Vagina (tissue), 2 donors: ENCODE measurements at regions not wholly inside any gene's neighbourhood (a gene's known extent, or its start where the extent isn't known, plus 50 kb on each side); places are given as distances from the start of the nearest gene placed in this dataset.

Experiments
- DNase-seq, 2 donors: peaks; one replicate each; pipeline ENCODE4 v3.0.0-alpha.2; 2017; ENCODE audit errors: extremely low spot score in 2 of 2
- H3K27ac ChIP-seq: fragments of 200-600 bp; sonication (generic); one replicate; pipeline ENCODE4 v1.5.1; 2019
- H3K27me3 ChIP-seq: fragments of 200-600 bp; sonication (generic); one replicate; pipeline ENCODE4 v1.5.1; 2019
- H3K36me3 ChIP-seq, 2 donors: fragments of 200-600 bp; sonication (generic); one replicate each; pipeline ENCODE4 v1.5.1; 2017 to 2019
- H3K4me1 ChIP-seq: fragments of 200-600 bp; sonication (generic); one replicate; pipeline ENCODE4 v1.5.1; 2019
- H3K4me3 ChIP-seq, 2 donors: fragments of 200-600 bp; sonication (generic); 1 replicate in 1 of 2; 2 replicates in 1 of 2; pipeline ENCODE4 v1.5.1; 2016 to 2019
- H3K9me3 ChIP-seq: fragments of 200-600 bp; sonication (generic); one replicate; pipeline ENCODE4 v1.5.1; 2019
- CTCF ChIP-seq, 3 experiments: fragments of 450-650 bp in 2 of 3; fragments of 200-600 bp in 1 of 3; sonication (generic) in 1 of 3; IDR thresholded peaks; one replicate each; pipeline ENCODE4 v1.5.1; 2017 to 2019; ENCODE audit warnings: antibody characterized with exemption in 3 of 3, mild to moderate bottlenecking in 2 of 3, moderate library complexity in 2 of 3
- POLR2A ChIP-seq, 2 donors: fragments of 450-650 bp; IDR thresholded peaks; one replicate each; pipeline ENCODE4 v1.6.1; 2017; ENCODE audit warnings: antibody characterized with exemption in 2 of 2, mild to moderate bottlenecking in 2 of 2, moderate library complexity in 2 of 2
- POLR2AphosphoS5 ChIP-seq, 2 donors: sonication (generic); formaldehyde crosslinking; IDR thresholded peaks; one replicate each; pipeline ENCODE4 v1.9.0; 2017; ENCODE audit warnings: antibody characterized with exemption in 2 of 2, mild to moderate bottlenecking in 2 of 2, low read depth in 1 of 2; ENCODE audit not compliant: insufficient read depth in 1 of 2
- intact Hi-C: fragments of 100-400 bp; cut with DNase I; formaldehyde crosslinking; loops from one replicate; pipeline ENCODE4 v1.15.1; 2023

DNA sequence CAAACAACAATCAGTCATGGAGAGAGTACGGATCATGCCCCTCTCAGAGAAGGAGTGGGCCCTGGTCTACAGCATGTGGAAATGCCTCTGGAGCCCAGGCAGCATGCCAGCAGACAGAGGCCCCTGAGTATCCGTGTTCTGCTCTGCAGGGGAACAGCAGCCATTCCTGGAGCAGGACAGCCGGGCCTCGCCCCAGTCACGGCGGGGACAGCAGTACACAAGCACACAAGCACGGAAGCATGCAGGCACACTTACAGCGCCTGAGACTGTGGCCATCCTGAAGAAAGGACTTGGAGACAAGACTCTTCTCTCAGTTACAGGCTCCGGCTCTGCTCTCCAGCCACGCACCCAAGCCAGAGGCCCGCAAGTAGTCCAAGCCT lies 102.6 kb upstream of the ALDH1B1 start:
- Histone ChIP-seq H3K27me3 (no peaks in the 10 kb centered on the region), H3K4me1 (peaks cover 5% of the 10 kb centered on the region), H3K4me3 (no peak overlapping the region), H3K9me3 (no peaks in the 10 kb centered on the region), H3K27ac (no peak overlapping the region), H3K36me3 (no peaks in the 10 kb centered on the region)
- peak; percentile 77 to 81 for DNase-seq
- intact Hi-C loops: no loop called here
- TF ChIP-seq POLR2A (IDR thresholded peaks at IDR 0.05) (no peak), CTCF (IDR thresholded peaks at IDR 0.05) (no peak), POLR2AphosphoS5 (IDR thresholded peaks at IDR 0.05; ENCODE audit: insufficient read depth in 1 of 2, low read depth in 1 of 2) (no peak)

GRCh38 chr9:38289236-38289865 lies 103.2 kb upstream of the ALDH1B1 start:
- peak in 1 of 2 donors; percentile 18 for DNase-seq
- H3K4me1 ChIP-seq: peaks cover under 1% of the 10 kb centered on the region
- H3K27ac ChIP-seq: no peak overlapping the region
- no peak for TF ChIP-seq POLR2AphosphoS5 (IDR thresholded peaks at IDR 0.05; ENCODE audit: insufficient read depth in 1 of 2, low read depth in 1 of 2)
- TF ChIP-seq CTCF (IDR thresholded peaks at IDR 0.05): no peak
- no peak for TF ChIP-seq POLR2A (IDR thresholded peaks at IDR 0.05)
- H3K36me3 ChIP-seq: no peaks in the 10 kb centered on the region
- H3K9me3 ChIP-seq: no peaks in the 10 kb centered on the region
- intact Hi-C loops: no loop called here
- no peak overlapping the region for H3K4me3 ChIP-seq
- no peaks in the 10 kb centered on the region for H3K27me3 ChIP-seq

- Histone ChIP-seq H3K27me3 (no peaks in the 10 kb centered on the region), H3K36me3 (no peaks in the 10 kb centered on the region), H3K4me3 (no peak overlapping the region), H3K4me1 (no peaks in the 10 kb centered on the region), H3K27ac (no peak overlapping the region), H3K9me3 (no peaks in the 10 kb centered on the region)
- intact Hi-C loops: no loop called here
- TF ChIP-seq POLR2AphosphoS5 (IDR thresholded peaks at IDR 0.05; ENCODE audit: insufficient read depth in 1 of 2, low read depth in 1 of 2): no peak
- TF ChIP-seq POLR2A (IDR thresholded peaks at IDR 0.05): no peak
- TF ChIP-seq CTCF (IDR thresholded peaks at IDR 0.05): no peak
- peak; percentile 52 to 76 for DNase-seq
Observed at GRCh38 chr9:38288502-38288901, 104.0 kb upstream of the ALDH1B1 start.

DNA sequence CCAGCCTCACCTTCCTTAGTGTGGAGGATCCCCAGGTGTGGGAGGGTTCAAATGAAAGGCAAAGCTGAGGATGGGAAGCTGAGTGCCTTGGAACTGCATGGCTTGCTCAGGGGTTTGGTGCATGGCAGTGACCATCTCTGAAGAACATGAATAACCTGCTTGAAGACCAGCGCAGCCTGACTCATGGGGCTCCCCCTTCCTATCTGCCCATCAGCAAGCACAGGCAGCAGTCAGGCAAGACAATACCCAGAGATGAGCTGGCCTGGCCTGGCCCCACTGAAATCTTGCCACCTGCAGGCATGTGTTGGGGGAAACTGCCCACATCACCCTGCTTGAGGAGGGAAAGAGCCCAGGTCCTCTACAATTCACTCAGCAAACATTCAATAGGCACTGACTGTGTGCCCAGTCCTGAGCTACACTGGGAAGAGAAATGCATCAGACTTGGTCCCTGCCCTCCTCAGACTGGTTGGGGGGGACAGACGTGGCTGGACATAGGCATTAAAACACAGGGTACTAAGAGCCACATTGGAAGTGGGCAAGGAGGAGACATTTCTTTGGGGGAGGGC lies 105.0 kb upstream of the ALDH1B1 start:
- H3K9me3 ChIP-seq: no peaks in the 10 kb centered on the region
- no peaks in the 10 kb centered on the region for H3K27me3 ChIP-seq
- H3K4me3 ChIP-seq: no peak overlapping the region
- intact Hi-C loops: no loop called here
- DNase-seq: peak; percentile 62 to 94
- no peaks in the 10 kb centered on the region for H3K36me3 ChIP-seq
- H3K27ac ChIP-seq: no peak overlapping the region
- no peak for TF ChIP-seq POLR2AphosphoS5 (IDR thresholded peaks at IDR 0.05; ENCODE audit: insufficient read depth in 1 of 2, low read depth in 1 of 2)
- no peak for TF ChIP-seq CTCF (IDR thresholded peaks at IDR 0.05)
- TF ChIP-seq POLR2A (IDR thresholded peaks at IDR 0.05): no peak
- H3K4me1 ChIP-seq: no peaks in the 10 kb centered on the region

DNA sequence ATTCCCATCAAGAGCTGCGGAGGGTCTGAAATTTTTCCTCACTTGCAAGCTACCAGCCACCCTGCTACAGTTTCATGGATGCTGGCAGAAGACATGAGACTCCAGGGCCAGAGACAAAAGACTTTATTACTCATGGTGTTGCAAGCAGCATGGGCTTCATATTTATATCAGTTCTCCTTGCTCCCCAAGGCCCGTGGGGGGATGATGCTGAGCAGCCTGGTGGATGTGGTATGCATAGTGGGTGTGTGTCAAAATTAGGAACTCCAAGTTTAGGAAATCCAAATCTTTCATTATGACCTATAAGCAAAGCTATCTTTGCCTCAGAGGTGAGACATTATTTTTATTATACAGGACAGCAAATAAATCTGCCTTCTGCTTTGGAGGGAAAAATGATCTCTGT lies 105.7 kb upstream of the ALDH1B1 start:
- intact Hi-C loops: no loop called here

More for the DNA sequence above, 105.7 kb upstream of the ALDH1B1 start:
- no peaks in the 10 kb centered on the region for H3K9me3 ChIP-seq
- H3K4me1 ChIP-seq: no peaks in the 10 kb centered on the region
- no peak overlapping the region for H3K27ac ChIP-seq
- peak in 1 of 2 donors; percentile 25 for DNase-seq
- TF ChIP-seq POLR2AphosphoS5 (IDR thresholded peaks at IDR 0.05; ENCODE audit: insufficient read depth in 1 of 2, low read depth in 1 of 2): no peak
- no peak for TF ChIP-seq POLR2A (IDR thresholded peaks at IDR 0.05)
- TF ChIP-seq CTCF (IDR thresholded peaks at IDR 0.05): no peak
- no peaks in the 10 kb centered on the region for H3K27me3 ChIP-seq
- no peaks in the 10 kb centered on the region for H3K36me3 ChIP-seq
- no peak overlapping the region for H3K4me3 ChIP-seq
